ENCODE measurements at regions not wholly inside any gene's neighbourhood (a gene's known extent, or its start where the extent isn't known, plus 50 kb on each side); places are given as distances from the start of the nearest gene placed in this dataset.

- no peak for DNase-seq
- H3K36me3 Mint-ChIP-seq (ENCODE audit: unreplicated experiment): peaks cover 1% of the 10 kb centered on the region
- peaks cover 13% of the 10 kb centered on the region for H3K4me1 Mint-ChIP-seq (ENCODE audit: low read depth, unreplicated experiment)
- H3K27ac Mint-ChIP-seq (ENCODE audit: unreplicated experiment): no peak overlapping the region
- no peak overlapping the region for H3K4me3 Mint-ChIP-seq (ENCODE audit: unreplicated experiment)
- H3K27me3 Mint-ChIP-seq (ENCODE audit: unreplicated experiment): peaks cover 4% of the 10 kb centered on the region
- TF ChIP-seq CTCF (IDR thresholded peaks at IDR 0.05; ENCODE audit: partially characterized antibody, unreplicated experiment): no peak
- H3K9me3 Mint-ChIP-seq (ENCODE audit: unreplicated experiment): peaks cover 4% of the 10 kb centered on the region
Measured at GRCh38 chr2:15861172-15861822, 79.1 kb upstream of the MYCN start.

DNA sequence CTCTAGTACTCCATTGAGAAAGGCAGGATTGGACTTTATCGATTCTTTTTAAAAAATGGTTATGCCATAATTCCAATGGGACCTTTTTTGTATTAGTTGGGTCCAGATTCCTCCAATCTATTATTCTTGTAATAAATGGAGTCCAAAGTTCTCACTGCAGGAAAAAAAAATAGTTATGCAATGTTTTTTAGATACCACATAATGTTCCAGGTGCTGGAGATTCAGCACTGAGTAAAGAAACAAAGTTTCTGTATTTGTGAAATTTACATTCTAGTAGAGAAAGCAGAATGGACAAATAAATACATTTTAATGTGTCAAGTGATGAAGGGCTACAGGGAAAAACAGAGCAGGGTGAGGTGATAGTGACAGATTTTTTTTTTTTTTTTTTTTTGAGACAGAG lies 78.5 kb upstream of the MYCN start:
- no peak for TF ChIP-seq CTCF (IDR thresholded peaks at IDR 0.05; ENCODE audit: partially characterized antibody, unreplicated experiment)
- Mint-ChIP-seq H3K9me3 (ENCODE audit: unreplicated experiment) (peaks cover 4% of the 10 kb centered on the region), H3K4me3 (ENCODE audit: unreplicated experiment) (no peak overlapping the region), H3K4me1 (ENCODE audit: low read depth, unreplicated experiment) (peaks cover 13% of the 10 kb centered on the region), H3K27me3 (ENCODE audit: unreplicated experiment) (peaks cover 3% of the 10 kb centered on the region), H3K27ac (ENCODE audit: unreplicated experiment) (no peak overlapping the region), H3K36me3 (ENCODE audit: unreplicated experiment) (no peaks in the 10 kb centered on the region)
- DNase-seq: no peak

GRCh38 chr2:15863089-15863488 lies 77.3 kb upstream of the MYCN start:
- peaks cover 4% of the 10 kb centered on the region for H3K9me3 Mint-ChIP-seq (ENCODE audit: unreplicated experiment)
- H3K27ac Mint-ChIP-seq (ENCODE audit: unreplicated experiment): no peak overlapping the region
- H3K36me3 Mint-ChIP-seq (ENCODE audit: unreplicated experiment): no peaks in the 10 kb centered on the region
- H3K4me3 Mint-ChIP-seq (ENCODE audit: unreplicated experiment): no peak overlapping the region
- no peak for DNase-seq
- H3K4me1 Mint-ChIP-seq (ENCODE audit: low read depth, unreplicated experiment): peaks cover 13% of the 10 kb centered on the region
- no peaks in the 10 kb centered on the region for H3K27me3 Mint-ChIP-seq (ENCODE audit: unreplicated experiment)
- TF ChIP-seq CTCF (IDR thresholded peaks at IDR 0.05; ENCODE audit: partially characterized antibody, unreplicated experiment): no peak

- no peak for TF ChIP-seq CTCF (IDR thresholded peaks at IDR 0.05; ENCODE audit: partially characterized antibody, unreplicated experiment)
- Mint-ChIP-seq H3K27me3 (ENCODE audit: unreplicated experiment) (no peaks in the 10 kb centered on the region), H3K4me1 (ENCODE audit: low read depth, unreplicated experiment) (peaks cover 13% of the 10 kb centered on the region), H3K36me3 (ENCODE audit: unreplicated experiment) (no peaks in the 10 kb centered on the region), H3K4me3 (ENCODE audit: unreplicated experiment) (no peak overlapping the region), H3K9me3 (ENCODE audit: unreplicated experiment) (peaks cover 4% of the 10 kb centered on the region), H3K27ac (ENCODE audit: unreplicated experiment) (no peak overlapping the region)
- no peak for DNase-seq
Measured at GRCh38 chr2:15863494-15864175, 76.7 kb upstream of the MYCN start.

DNA sequence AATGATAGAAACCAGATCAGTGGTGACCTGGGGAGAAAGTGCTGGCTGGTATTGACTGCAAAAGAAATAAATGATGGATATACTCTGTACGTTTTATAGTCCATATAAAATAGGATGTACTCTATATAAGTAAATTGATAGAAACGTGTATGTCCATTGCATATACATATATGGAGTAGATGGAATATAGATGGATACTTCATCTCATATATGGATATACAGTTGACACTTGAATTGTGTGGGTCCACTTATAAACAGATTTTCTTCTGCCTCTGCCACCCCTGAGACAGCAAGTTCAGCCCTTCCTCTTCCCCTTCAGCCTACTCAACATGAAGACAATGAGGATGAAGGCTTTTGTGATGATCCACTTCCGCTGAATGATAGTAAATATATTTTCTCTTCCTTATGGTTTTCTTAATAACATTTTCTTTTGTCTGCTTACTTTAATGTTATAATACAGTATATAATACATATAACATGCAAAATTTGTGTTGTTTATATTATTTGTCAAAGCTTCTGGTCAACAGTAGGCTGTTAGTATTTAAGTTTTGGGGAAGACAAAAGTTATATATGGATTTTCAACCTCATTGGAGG lies 76.1 kb upstream of the MYCN start:
- no peak overlapping the region for H3K27ac Mint-ChIP-seq (ENCODE audit: unreplicated experiment)
- DNase-seq: no peak
- no peaks in the 10 kb centered on the region for H3K36me3 Mint-ChIP-seq (ENCODE audit: unreplicated experiment)
- no peaks in the 10 kb centered on the region for H3K27me3 Mint-ChIP-seq (ENCODE audit: unreplicated experiment)
- peaks cover 10% of the 10 kb centered on the region for H3K4me1 Mint-ChIP-seq (ENCODE audit: low read depth, unreplicated experiment)
- H3K4me3 Mint-ChIP-seq (ENCODE audit: unreplicated experiment): no peak overlapping the region
- peaks cover 4% of the 10 kb centered on the region for H3K9me3 Mint-ChIP-seq (ENCODE audit: unreplicated experiment)
- no peak for TF ChIP-seq CTCF (IDR thresholded peaks at IDR 0.05; ENCODE audit: partially characterized antibody, unreplicated experiment)
